Fibroblast of skin of left quadriceps (primary cell): ENCODE measurements at regions not wholly inside any gene's neighbourhood (a gene's known extent, or its start where the extent isn't known, plus 50 kb on each side); places are given as distances from the start of the nearest gene placed in this dataset.

Experiments
- DNase-seq, 2 experiments: peaks; one replicate each; pipeline ENCODE4 v3.0.0-alpha.2; 2013; ENCODE audit warnings: low read depth in 2 of 2

DNA sequence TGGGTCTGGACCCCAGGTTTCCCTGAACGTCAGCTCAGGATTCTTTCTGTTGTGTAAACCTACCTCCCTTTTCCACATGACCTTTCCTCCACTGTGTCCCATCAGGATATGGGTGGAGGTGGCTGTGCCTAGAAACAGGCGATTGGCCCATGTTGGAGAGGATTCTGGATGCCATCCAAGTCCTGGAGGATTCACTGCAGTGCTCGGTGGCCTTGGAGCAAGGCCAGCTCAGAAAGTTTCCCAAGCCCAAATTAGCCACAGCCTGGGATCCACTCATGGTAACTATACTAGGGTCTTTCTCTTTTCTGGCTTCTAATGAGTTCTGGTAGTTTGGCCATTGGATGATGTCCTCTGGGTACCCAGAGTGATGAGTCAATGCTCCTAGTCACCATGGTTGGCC is 141.6 kb downstream of the SNX19 start:
- no peak for DNase-seq

DNA sequence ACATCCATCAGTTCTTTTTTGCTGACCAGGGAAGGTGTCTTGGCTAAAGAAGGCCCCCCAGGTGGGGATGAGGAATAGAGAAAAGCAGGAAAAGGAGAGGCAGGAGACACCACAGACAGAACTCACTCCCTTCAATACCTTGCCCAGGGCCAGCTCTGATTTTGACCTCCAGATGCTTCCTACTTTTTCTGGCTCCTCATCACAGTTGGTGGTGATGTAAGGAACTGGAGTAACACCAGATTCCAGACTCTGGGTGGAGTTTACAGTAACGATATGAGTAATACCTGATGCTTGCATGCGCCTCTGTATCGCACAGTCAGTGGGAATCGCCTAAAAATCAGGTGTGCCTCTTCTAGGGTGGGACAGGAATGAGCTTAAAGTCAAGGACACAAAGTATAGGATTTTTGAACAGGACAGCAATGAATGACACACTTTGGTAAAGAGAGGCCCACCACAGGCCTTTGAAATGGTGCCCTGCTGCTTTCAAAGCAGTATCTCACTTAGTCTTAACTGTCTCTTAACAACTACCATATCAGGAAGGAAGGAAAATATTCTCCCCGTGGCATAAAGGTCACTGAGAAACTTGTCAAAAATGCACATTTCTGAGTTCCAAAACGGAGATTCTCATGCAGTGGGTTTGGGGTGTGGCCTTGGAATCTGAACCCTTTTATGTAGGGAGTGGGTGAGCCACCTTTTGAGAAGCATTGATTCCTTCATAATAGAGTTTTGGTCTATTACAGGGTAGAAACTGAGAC is 140.8 kb downstream of the SNX19 start:
- DNase-seq, result no peak

DNA sequence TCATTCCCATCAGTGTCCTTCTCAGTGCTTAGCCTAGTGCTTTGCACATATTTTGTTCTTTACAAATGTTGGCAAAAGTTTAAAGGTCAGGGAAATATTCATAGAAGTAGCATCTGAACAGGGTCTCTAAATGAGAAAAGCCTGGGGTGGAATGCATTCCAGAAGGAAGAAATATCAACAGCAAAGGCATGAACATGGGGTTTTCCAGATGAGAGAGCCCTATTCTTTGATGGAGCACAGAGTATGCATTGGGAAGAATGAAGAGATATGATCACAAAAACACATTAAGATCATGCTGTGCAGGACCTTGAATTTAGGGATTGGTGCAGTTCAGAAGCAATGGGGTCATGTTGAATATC is 140.2 kb downstream of the SNX19 start:
- no peak for DNase-seq

DNA sequence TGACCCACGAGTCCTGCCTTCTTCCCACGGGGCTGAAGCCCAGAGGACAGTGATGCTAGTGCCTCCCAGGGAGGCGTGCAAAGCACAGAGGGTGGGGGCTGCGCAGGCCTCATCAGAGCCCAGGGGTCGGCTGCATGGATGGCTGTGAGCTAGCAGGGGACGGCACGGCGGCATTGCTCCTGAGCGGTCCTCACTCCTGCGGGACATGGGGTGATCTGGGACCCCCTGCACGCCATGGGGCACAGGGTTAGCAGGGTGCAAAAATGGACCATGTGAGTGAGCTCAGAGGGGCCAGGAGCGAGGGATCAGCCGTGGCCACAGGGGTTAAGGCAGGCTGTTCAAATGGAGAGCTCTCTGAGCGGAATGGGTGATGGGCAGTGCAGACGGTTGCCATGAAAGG is 138.3 kb downstream of the SNX19 start:
- DNase-seq, result no peak

DNA sequence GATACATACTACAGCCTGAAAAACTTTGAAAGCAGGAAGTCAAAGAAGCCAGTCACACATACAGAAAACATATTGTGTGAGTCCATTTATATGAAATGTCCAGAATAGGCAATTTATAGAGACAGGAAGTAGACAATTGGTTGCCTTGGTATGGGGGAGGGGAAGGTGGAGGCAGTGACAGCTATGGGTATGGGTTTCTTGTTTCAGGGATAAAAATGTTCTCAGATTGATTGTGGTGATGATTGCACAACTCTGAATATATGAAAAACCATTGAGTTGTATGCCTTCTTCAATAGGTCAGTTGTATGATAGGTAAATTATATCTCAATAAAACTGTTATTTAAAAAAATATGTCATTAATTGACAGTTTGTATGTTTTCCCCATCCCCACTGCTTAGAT is 137.6 kb downstream of the SNX19 start:
- no peak for DNase-seq

DNA sequence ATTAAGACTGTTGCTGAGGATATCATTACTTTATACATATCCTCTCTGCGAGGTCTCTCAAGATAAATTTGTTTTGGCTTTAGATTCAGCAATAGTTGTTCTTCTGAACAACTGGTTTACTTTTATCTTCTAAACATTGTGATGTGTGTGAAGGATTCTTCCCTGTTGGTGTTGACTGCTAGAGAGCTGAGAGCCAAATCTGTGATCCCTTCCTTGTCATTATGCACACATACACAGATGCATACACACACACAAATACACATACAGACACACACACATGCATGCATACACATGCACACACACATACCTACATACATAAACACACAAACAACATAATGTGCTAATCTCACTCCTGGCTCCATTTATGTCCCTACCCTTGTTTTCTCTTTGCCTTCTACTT is 137.0 kb downstream of the SNX19 start:
- no peak for DNase-seq

DNA sequence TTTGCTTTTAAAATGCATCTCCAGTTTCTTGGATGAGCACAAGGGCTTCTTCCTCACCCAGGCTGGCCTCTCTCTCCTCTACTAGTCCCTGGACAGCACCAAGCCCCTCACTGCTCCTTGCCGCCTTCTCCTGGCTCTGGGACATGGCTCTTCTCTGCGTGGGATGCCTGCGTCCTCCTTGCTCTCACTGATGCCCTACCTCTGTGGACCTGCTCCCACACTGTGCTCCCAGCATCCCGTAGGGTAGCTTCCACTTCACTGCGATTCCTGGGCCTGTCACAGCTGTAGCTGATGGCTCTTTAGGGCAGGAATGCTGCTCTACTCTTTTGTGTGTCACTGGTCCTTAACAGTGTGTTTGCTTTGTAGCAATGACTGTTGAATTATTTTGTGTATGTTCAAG is 136.3 kb downstream of the SNX19 start:
- DNase-seq, result no peak

DNA sequence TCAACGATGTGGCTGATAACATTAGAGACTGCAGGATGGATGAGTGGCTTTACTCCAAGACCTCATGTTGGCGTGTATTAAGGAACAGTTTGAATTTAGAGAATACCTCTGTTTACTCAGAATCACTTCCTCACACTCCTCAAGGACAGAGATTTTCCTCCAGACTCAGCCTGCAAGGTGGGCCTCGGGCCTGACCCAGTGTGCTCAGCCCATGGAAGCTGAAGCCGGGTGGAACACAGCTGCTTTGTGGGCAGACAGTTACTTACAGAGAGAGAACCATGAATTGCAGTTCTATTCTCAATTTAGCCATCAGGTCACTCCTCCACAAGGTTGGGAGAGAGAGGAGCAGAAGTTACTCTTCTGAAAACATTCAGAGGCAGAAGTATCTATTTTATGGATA is 135.8 kb downstream of the SNX19 start:
- no peak for DNase-seq

DNA sequence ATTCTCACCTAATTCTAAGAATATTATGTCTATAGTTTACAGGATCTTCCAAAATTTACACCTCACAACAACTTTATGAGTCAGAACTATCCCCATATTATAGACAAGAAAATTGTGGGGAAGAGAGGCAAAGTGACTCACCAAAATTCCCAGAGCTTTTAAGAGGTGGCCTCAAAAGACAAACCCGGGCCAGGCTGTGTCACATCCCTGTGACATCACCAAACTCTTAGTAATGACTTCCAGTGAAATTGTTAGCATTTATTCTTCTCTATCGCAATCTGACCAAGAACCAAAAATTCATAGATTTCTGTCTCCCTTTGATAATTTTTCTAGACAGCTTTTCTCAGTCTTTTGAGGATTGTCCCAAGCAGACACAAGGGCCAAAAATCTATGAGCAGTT is 134.3 kb downstream of the SNX19 start:
- no peak for DNase-seq

DNA sequence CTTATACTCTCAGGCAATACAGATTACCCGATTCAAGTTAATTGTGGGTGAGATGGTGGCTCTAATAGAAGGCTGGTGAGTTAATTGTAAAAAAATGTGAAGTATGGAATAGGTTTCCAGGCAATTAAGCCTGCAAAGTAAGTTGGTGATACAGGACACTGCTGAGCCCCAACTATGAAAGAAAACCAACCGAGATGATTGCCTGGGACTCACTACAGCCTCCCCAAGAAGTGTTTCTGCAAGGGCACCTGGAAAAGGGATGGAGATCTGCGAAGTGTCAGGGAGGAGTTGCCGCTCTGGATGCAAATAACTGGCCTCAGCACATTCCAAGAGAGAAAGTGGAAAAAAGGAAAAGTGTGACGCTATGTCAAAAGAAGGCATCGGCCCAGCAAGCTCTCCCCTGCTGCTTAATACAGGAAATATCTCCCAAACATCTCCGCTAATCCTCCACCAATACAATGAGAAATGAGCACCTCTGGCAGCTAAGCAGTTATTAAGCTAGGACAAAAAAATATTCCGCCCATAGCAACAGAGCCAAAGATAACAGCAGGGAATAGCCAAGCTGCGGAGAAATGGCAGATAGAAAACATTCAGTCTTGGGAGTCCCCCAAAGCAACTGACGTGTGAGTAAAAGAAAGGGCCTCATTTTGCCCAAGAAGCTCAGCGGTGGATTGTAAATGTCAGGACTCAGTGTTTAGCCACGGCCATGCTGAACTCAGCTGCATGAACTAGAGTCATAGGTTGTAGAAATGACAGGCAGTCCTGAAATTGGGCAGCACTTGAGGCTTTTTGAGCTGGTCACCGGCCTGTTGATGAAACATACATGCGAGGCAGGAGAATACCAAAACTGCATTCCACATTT is 133.7 kb downstream of the SNX19 start:
- peak in 1 of 2 experiments; percentile 47 for DNase-seq

DNA sequence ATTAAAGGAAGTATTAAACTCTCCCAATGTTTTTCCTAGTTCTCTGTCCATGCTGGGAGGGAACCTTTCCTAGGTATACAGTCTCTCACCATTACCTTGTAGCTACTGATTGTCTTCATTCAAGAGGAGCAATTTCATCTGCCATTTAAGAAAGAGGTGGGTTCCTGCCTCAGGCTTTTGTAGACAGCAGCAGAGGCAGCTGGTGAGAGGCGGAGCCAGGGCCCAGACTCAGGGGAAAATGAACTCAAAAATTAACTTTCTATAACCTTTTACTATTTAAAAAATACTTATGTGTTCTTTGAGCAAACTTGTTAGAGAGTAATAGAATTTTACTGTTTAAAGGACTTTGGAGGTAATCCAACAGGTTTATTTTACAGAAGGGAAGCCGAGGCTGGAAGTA is 133.0 kb downstream of the SNX19 start:
- DNase-seq, result no peak

DNA sequence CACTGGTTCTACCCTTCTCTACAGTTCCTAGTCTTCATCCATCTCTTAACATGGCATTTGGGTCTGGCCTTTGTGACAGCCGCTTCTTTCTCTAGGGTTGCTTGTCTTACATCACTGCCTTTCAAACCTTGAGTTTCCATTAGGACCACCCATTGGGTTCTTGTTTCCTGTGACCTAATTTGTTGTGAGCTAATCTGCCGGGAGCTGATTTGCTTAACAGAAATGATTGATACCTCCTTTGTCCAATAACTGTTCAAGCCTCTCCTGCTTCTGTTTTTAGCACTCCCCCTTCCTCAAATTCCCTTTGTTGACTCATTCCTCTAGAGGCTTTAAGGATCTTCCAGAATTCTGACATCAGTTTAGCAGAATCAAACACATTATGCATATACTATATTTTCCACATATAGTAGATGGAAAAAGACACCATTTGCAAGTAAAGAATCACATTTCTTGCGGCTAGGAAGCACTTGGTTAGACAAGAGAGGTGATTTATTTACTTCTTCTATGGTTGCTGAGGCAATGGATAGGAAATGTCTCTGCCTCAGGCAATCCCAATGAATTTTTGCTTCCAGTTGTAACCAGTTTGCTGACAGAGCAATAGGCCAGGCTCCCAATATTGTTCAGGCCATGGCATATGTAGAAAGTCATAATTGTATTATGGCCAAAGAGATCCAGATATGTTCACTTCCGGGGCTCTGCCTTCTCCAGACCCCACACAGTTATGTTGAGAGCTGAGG is 130.7 kb downstream of the SNX19 start:
- peak; percentile 81 to 84 for DNase-seq

DNA sequence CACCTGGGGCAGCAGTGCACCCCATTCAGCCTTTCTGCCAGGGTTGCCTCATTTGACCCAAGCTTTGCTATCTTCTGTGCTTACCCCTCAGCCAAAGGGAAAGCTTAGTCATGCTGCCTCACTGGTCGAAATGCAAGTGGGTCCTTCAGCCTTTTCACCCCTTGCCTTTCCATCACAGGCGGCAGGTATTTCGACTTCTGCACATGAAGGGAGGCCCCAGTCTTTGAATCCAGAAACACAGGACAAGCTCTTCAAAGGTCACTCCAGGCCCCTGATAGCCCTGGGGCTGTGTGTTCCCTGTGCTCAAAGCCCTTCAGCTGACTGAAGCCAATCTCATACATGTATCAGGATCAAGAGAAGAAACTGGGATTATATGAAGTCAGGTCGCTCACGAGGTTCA is 129.7 kb downstream of the SNX19 start:
- no peak for DNase-seq

DNA sequence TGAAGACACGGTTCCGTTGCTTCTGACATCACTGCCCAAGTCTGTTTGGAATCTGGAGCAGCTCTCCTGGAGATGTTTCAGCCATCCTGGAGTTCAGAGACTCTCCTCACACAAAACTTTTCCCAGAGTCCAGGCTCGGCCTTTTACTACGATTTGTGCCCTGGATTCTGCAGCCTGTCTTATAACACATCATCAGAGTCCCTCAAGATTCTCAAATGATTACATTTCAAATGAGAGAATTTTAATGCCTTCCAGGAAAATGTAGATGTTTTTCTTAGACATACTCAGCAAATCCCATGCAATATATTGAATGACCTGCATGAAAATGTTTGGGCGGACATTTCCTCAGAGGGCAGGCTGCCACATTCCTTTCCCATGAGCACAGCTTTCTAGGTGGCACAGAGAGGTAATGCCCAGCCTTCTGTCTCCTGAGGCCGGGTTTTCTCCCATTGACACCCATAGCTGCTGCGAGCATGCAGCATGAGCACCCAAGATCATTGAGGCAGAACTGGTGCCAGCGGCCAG is 129.1 kb downstream of the SNX19 start:
- no peak for DNase-seq

DNA sequence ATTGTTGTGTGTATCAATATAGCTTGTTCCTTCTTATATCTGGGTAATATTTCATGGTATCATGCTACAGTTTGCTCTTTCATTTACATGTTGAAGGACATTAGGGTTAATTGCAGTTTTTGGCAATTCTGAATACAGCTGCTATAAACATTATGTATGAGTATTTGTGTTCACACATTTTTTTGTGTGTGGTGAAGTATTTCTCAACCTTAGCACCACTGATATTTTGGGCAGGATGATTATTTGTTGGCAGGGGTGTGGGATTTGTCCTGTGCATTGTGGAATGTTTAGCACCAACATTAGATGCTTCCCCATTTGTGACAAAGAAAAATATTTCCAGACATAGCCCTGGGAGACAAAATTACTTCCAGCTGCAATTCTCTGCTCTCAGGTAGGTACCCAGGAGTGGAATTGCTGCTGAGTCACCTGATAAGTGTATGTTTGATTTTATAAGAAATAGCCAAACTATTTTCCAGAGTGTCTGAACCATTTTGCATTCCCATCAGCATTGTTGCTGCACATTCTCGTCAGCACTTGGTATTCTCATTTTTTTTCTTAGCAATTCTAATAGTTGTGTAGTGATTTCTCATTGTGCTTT is 128.2 kb downstream of the SNX19 start:
- DNase-seq, result no peak

DNA sequence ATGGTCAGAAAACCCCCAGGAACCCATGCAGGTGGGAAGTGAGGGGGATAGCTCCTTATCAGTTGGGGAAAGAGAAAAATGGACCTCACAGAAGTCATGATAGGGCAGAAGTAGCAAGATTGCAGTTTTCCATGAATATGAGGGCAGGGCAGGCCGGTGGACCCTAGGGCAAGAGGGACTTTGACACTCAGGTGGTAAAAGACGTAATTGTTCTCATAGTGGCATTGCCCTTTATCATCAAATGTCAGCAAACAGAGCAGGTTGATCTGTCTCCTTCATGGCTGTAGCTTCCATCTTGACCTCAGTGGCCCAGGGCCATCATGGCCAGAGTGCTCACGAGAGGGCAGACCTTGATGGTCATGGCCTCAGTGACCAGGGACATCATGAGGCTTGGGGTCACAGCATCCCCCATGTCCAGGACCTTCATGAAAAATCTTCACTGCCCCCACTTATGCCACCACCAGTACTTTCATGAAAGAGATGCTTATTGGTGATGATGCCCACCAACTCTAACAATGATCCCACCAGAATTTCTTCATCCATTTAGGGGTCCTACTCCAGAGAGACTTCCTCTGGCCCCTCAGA is 127.1 kb downstream of the SNX19 start:
- no peak for DNase-seq

DNA sequence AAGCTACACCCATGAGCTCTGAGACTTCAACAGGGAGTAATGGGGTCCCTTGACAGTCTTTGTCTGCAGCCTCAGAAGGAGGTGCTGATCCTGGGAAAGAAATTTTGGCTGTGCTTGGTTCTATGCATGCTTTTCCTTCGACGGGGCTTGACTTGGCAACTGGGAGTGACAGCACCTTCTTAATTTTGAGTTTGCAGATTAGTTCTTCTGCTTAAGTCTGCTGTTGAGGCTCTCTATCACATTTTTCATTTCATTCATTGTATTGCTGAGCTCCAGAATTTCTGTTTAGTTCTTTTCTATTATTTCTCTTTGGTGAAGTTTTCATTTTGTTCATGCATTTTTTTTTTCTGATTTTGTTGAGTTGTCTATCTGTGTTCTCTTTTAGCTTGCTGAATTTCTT is 125.6 kb downstream of the SNX19 start:
- DNase-seq, result no peak

DNA sequence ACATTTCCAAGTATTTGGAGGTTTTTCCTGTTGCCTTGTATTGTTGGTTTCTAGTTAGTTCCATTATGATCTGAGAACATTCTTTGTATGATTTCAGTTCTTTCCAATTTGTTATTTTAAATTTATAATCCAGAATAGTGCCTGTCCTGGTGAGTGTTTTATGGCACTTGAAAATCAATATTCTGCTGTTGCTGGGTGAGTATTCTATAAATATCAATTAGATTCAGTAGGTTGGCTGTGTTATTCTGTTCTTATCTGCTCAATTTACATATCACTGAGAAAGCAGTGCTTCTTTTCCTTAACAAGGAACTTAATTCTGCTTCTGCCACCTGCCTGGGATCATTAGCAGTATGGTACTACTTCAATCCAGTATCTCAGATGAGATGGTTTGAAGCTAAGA is 123.5 kb downstream of the SNX19 start:
- DNase-seq, result no peak

DNA sequence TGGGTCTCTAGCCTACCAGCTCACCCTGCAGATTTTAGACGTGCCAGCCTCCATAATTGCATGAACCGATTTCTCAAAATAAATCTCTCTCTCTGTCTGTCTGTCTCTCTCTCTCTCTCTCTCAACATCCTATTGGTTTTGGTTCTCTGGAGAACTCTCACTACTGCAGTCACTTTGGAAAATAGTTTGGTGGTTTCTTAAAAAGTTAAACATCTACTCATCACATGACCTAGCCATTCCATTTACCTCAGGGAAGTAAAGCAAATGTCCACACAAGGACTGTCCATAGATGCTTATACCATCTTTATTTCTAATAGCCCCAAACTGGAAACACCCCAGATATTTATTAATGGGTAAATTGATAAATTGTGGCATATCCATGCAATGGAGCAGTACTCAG is 119.5 kb downstream of the SNX19 start:
- DNase-seq, result no peak

DNA sequence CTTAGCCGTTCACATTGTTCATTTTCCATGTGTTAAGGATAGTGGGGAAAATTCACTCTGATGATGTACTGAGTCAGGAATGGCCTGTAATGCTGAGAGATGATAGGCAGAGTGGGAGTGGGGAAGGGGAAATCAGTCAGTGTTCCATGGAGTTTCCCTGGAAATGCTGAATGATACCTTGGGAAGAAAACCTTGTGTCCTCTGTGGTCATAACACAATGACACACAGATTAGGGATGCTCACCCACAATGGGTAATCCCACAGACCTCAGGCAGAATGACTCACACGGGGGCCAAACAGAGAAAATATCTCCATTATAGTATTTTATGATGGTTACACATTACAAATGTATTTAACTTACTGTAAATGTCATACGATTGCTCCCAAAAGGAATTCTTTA is 118.0 kb downstream of the SNX19 start:
- DNase-seq, result peak; percentile 96 to 97

DNA sequence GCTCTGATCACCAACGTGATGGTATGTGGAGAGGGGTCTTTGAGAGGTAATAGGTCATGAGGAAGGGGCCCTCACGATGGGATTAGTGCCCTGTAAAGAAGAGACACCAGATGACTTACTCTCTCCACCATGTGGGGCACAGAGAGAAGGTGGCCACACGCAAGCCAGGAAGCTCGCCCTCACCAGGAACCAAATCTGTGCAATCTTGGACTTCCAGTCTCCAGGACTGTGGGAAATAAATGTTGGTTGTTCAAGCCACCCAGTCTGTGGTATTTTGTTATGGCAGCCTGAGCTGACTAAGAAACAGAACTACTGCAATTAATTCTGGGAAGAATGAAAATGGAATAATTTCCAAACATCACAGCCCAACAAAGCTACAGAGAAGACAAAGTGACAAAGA is 117.5 kb downstream of the SNX19 start:
- DNase-seq, result no peak
